ENCODE measurements at regions not wholly inside any gene's neighbourhood (a gene's known extent, or its start where the extent isn't known, plus 50 kb on each side); places are given as distances from the start of the nearest gene placed in this dataset.

- H3K4me1 ChIP-seq (ENCODE audit: control insufficient read depth in 2 of 2, insufficient read depth in 2 of 2, low read length in 2 of 2), result no peaks in the 10 kb centered on the region
- no peak overlapping the region for H3K27ac ChIP-seq (ENCODE audit: low read length in 2 of 2)
- H3K4me2 ChIP-seq (replicated peaks; ENCODE audit: low read depth, low read length, poor library complexity, severe bottlenecking), result no peak overlapping the region
- H3K4me1 Mint-ChIP-seq, result no peaks in the 10 kb centered on the region
- ChIA-PET CTCF (no interaction called here), POLR2A (no interaction called here)
- DNase-seq (no peak), ATAC-seq (ENCODE audit: low read depth) (no peak)
- no peak overlapping the region for H2AFZ ChIP-seq (ENCODE audit: insufficient read depth, low read depth, low read length, poor library complexity, severe bottlenecking)
- no peak overlapping the region for H3K4me3 Mint-ChIP-seq
- no peaks in the 10 kb centered on the region for H3K9me3 ChIP-seq (ENCODE audit: control extremely low read depth in 1 of 3, control insufficient read depth in 2 of 3, insufficient read depth in 1 of 3, low read length in 2 of 3)
- no CpG with 5 or more reads among the region's 1 CpG for WGBS (ENCODE audit: insufficient coverage)
- no peaks in the 10 kb centered on the region for H3K27me3 ChIP-seq (replicated peaks in 1 of 4; ENCODE audit: control extremely low read depth in 1 of 4, control insufficient read depth in 3 of 4, insufficient read depth in 4 of 4, low read length in 3 of 4)
- no peak overlapping the region for H3K27ac Mint-ChIP-seq
- intact Hi-C loops (cut with micrococcal nuclease), result no loop called here
- no peaks in the 10 kb centered on the region for H3K27me3 Mint-ChIP-seq
- no peaks in the 10 kb centered on the region for H3K79me2 ChIP-seq (ENCODE audit: control insufficient read depth, insufficient read depth, low read length)
- H3K4me3 ChIP-seq (ENCODE audit: control extremely low read depth in 1 of 5, extremely low read depth in 1 of 5, insufficient read depth in 1 of 5, low read depth in 2 of 5, low read length in 4 of 5), result no peak overlapping the region
- no peaks in the 10 kb centered on the region for H3K36me3 ChIP-seq (replicated peaks in 1 of 2; ENCODE audit: control extremely low read depth in 1 of 2, control insufficient read depth in 1 of 2, extremely low read depth in 1 of 2, insufficient read depth in 2 of 2, low read length in 1 of 2)
- H3K9me3 Mint-ChIP-seq (ENCODE audit: insufficient read depth), result peaks cover 5% of the 10 kb centered on the region
- H3K9ac ChIP-seq (ENCODE audit: low read length), result no peak overlapping the region
- H4K20me1 ChIP-seq (ENCODE audit: control insufficient read depth, insufficient read depth, low read length, poor library complexity, severe bottlenecking), result no peaks in the 10 kb centered on the region
- TF ChIP-seq EZH2 (IDR thresholded peaks at IDR 0.05; ENCODE audit: borderline replicate concordance, insufficient read depth, low read depth, low read length, poor library complexity, severe bottlenecking), result no peak
- TF ChIP-seq CTCF (IDR thresholded peaks at IDR 0.05), result no peak
Observed at GRCh38 chr2:139099721-139100120, 319.5 kb upstream of the NXPH2 start.

- Histone ChIP-seq H3K79me2 (ENCODE audit: control insufficient read depth, insufficient read depth, low read length) (no peaks in the 10 kb centered on the region), H3K27ac (ENCODE audit: low read length in 2 of 2) (no peak overlapping the region), H3K9me3 (ENCODE audit: control extremely low read depth in 1 of 3, control insufficient read depth in 2 of 3, insufficient read depth in 1 of 3, low read length in 2 of 3) (no peaks in the 10 kb centered on the region), H3K27me3 (replicated peaks in 1 of 4; ENCODE audit: control extremely low read depth in 1 of 4, control insufficient read depth in 3 of 4, insufficient read depth in 4 of 4, low read length in 3 of 4) (no peaks in the 10 kb centered on the region), H3K4me2 (replicated peaks; ENCODE audit: low read depth, low read length, poor library complexity, severe bottlenecking) (no peak overlapping the region), H2AFZ (ENCODE audit: insufficient read depth, low read depth, low read length, poor library complexity, severe bottlenecking) (no peak overlapping the region), H3K9ac (ENCODE audit: low read length) (no peak overlapping the region), H4K20me1 (ENCODE audit: control insufficient read depth, insufficient read depth, low read length, poor library complexity, severe bottlenecking) (no peaks in the 10 kb centered on the region), H3K4me3 (ENCODE audit: control extremely low read depth in 1 of 5, extremely low read depth in 1 of 5, insufficient read depth in 1 of 5, low read depth in 2 of 5, low read length in 4 of 5) (no peak overlapping the region), H3K36me3 (replicated peaks in 1 of 2; ENCODE audit: control extremely low read depth in 1 of 2, control insufficient read depth in 1 of 2, extremely low read depth in 1 of 2, insufficient read depth in 2 of 2, low read length in 1 of 2) (no peaks in the 10 kb centered on the region), H3K4me1 (ENCODE audit: control insufficient read depth in 2 of 2, insufficient read depth in 2 of 2, low read length in 2 of 2) (no peaks in the 10 kb centered on the region)
- WGBS (ENCODE audit: insufficient coverage), result no CpG with 5 or more reads among the region's 2 CpGs
- peaks cover 2% of the 10 kb centered on the region for H3K9me3 Mint-ChIP-seq (ENCODE audit: insufficient read depth)
- ATAC-seq (ENCODE audit: low read depth) (no peak), DNase-seq (no peak)
- CTCF ChIA-PET, result no interaction called here
- intact Hi-C loops (cut with micrococcal nuclease), result no loop called here
- H3K4me1 Mint-ChIP-seq, result no peaks in the 10 kb centered on the region
- no peaks in the 10 kb centered on the region for H3K27me3 Mint-ChIP-seq
- H3K4me3 Mint-ChIP-seq, result no peak overlapping the region
- no peak overlapping the region for H3K27ac Mint-ChIP-seq
- POLR2A ChIA-PET, result no interaction called here
- TF ChIP-seq CTCF (IDR thresholded peaks at IDR 0.05), result no peak
- TF ChIP-seq EZH2 (IDR thresholded peaks at IDR 0.05; ENCODE audit: borderline replicate concordance, insufficient read depth, low read depth, low read length, poor library complexity, severe bottlenecking), result no peak
Observed at GRCh38 chr2:139098961-139099360, 318.8 kb upstream of the NXPH2 start.

All from B cell (primary cell).